ENCODE measurements at regions not wholly inside any gene's neighbourhood (a gene's known extent, or its start where the extent isn't known, plus 50 kb on each side); places are given as distances from the start of the nearest gene placed in this dataset.
"Not testable (repeated sequence)": the region's sequence is repeated elsewhere in the genome, so short reads cannot be mapped to it uniquely, and the experiment has no call there.

DNA sequence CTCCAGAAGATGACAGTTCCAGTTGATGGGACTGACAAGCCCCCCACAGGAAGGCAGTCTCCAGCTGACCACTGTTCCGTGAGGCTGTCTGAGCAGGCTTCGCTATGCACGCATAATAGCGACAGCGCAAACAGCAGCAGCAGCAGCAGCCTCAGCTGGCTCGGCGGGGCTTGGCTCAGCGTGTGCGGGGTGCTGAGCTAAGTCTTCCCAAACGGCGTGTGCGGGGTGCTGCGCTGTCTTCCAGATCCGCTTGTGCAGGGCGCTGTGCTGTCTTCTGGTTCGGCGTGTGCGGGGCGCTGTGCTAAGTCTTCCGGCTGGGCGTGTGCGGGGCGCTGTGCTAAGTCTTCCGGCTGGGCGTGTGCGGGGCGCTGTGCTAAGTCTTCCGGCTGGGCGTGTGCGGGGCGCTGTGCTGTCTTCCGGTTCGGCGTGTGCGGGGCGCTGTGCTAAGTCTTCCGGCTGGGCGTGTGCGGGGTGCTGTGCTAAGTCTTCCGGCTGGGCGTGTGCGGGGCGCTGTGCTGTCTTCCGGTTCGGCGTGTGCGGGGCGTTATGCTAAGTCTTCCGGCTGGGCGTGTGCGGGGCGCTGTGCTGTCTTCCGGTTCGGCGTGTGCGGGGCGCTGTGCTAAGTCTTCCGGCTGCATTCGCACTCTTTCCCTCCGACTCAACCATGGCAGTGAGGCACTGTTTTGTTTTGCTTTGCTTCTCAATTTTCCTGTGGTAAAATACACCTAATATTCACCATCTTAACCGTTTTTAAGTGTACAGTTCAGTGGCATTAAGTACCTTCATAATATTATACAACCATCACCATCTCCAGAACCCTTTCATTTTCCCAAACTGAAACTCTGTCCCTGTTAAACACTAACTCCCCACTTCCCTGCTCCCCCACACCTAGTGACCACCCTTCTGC is 156.1 kb downstream of the BMP7 start:
- DNase-seq: not testable (repeated sequence)

DNA sequence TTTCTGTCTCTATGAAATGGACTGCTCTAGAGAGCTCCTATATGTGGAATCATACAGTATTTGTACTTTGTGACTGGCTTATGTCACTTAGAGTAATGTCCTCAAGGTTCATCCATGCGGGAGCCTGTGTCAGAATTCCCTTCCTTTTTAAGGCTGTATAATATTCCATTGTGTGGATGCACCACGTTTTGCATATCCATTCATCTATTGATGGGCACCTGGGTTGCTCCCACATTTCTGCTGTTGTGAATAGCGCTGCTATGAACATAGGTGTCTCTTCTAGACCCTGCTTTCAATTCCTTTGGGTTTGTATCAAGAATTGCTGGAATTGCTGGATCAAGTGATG is 155.4 kb downstream of the BMP7 start:
- DNase-seq: no peak

DNA sequence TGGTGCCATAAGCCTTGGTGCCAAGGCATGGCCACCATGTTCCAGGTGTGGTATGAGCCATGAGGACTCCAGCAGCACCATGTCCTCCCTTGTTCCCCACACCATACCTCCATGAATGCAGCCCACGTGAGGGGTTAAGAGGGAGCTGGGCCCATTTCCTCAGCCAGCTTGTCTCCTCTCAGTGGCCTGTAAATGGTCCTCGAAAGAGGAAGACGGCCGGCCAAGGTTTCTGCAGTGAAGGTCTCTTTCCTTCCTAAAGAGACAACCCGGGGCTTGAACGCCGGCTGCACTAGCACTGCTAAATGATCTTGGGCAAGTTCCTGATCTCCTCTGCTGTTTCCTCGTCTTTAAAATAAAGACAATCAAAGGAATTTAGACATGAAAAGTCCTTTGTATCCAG is 154.0 kb downstream of the BMP7 start:
- DNase-seq: no peak

DNA sequence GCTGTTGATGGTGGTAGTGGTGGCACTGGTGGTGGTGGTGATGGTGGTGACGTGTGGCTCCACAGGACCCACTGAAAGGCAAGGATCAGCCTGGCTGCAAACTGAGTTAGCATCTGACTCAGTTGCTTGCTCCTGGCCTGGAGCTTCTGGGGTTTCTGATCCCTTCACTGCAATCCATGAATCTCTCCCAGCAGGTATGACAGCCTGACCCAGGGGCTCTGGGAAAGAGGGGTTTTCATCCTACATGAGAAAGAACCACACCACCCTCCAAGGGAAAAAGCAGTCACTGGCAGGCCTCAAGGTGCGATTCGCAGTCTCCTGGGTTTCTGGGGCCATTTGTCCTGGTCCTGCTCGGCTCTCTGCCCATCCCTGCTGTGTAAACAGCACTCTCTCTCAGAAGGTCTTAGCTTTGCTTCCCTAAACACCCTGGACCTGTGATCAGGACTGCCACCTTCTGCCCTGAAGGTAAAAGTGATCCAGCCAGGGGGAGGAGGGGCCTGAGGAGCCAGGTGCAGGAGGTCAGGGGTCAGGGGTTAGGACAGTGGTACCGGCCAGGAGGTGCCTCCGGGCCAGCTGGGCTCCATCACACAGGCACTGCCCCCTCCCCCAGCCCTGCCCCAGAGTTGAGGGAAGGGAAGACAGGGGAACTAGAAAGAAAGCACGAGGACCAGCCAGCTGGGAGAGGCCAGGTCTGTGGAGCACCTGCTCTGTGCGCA is 152.0 kb downstream of the BMP7 start:
- DNase-seq: no peak

DNA sequence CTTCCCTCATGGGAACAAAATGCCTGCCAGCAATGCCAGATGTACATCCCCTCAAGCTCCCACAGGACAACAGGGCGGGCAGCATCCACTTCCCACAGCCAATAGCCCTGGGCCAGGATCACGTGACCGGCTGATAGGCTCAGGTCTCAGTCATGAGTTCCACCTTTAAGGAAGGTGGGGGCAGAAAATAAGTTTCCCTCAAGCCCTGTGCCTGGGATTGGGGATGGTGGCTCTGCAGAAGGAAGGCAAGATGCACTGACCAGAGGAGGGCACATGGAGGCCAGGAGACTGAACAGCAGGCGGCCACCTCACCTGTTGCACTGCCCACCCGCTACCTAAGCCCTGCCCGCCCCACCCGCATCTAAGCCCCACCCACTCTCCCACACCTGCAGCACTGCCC is 149.1 kb downstream of the BMP7 start:
- no peak for DNase-seq

DNA sequence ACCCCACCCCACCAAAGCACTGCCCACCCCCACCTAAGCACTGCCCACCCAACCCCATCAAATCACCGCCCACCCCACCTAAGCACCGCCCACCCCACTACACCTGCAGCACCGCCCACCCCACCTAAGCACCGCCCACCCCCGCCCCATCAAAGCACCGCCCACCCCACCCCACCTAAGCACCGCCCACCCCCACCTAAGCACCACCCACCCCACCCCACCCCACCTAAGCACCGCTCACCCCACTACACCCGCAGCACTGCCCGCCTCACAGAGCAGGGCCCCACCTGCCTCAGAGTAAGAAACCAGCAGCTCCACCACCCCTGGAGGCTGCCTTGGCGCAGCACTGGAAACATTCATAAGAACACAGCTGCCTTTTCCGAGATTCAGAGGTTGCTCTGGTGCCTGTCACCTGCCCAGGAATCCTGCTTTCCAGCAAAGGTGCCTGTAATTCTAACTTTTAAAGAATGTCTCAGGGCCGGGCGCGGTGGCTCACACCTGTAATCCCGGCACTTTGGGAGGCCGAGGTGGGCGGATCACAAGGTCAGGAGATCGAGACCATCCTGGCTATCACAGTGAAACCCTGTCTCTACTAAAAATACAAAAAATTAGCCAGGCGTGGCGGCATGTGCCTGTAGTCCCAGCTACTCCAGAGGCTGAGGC is 148.2 kb downstream of the BMP7 start:
- no peak for DNase-seq
